WI38 (cell line): ENCODE measurements at regions not wholly inside any gene's neighbourhood (a gene's known extent, or its start where the extent isn't known, plus 50 kb on each side); places are given as distances from the start of the nearest gene placed in this dataset.

Source experiments
- H3K4me3 ChIP-seq: 2 replicates; pipeline ENCODE4 v1.5.1; 2011; ENCODE audit warnings: low read depth, mild to moderate bottlenecking, control low read depth, low read length
- CTCF ChIP-seq: IDR thresholded peaks from 2 replicates; pipeline ENCODE4 v1.5.1; 2012; ENCODE audit warnings: low read depth, mild to moderate bottlenecking, control low read depth, low read length

GRCh38 chr5:144779368-144779767 is 608.7 kb downstream of the KCTD16 start:
- H3K4me3 ChIP-seq, result no peak overlapping the region
- no peak for TF ChIP-seq CTCF

- no peak for TF ChIP-seq CTCF
- H3K4me3 ChIP-seq, result no peak overlapping the region
These were observed 607.9 kb downstream of the KCTD16 start for GRCh38 chr5:144778561-144778960.

- no peak overlapping the region for H3K4me3 ChIP-seq
- TF ChIP-seq CTCF, result no peak
These were observed 603.5 kb downstream of the KCTD16 start for GRCh38 chr5:144774197-144774596.

GRCh38 chr5:144773628-144774027 is 603.0 kb downstream of the KCTD16 start:
- H3K4me3 ChIP-seq, result no peak overlapping the region

GRCh38 chr5:144771802-144772201 is 601.1 kb downstream of the KCTD16 start:
- TF ChIP-seq CTCF, result no peak
- H3K4me3 ChIP-seq, result no peak overlapping the region

More at GRCh38 chr5:144773628-144774027, 603.0 kb downstream of the KCTD16 start:
- no peak for TF ChIP-seq CTCF

- H3K4me3 ChIP-seq, result no peak overlapping the region
- TF ChIP-seq CTCF, result no peak
These were observed 571.7 kb downstream of the KCTD16 start for GRCh38 chr5:144742361-144742760.

- no peak overlapping the region for H3K4me3 ChIP-seq
- TF ChIP-seq CTCF, result no peak
These were observed 561.1 kb downstream of the KCTD16 start for GRCh38 chr5:144731786-144732185.
